UCSD-AML1 (cell line): ENCODE measurements at regions not wholly inside any gene's neighbourhood (a gene's known extent, or its start where the extent isn't known, plus 50 kb on each side); places are given as distances from the start of the nearest gene placed in this dataset.

Source experiments
- DNase-seq: peaks from one replicate; lab custom pipeline; 2025; ENCODE audit not compliant: unreplicated experiment; lab: John Stamatoyannopoulos, UW

DNA sequence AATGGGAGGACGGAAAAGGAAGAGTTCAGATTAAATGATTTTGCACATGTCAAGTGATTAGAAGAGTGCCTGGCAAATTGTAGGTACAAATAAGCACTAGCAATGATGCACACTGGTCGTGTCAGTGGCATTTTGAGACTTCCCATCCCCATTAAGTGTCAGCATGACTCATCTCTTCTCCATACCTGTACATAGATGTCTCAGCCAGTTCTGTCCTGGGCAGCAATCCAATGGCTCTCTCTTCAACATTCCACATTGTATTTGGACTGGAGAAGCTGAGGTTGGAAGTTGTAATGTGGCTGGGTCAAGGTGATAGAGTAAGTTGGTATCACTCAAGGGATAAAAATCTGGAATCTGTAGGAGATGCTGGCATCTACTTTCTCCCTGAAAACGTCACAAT lies 742.7 kb downstream of the VRK1 start:
- no peak for DNase-seq

DNA sequence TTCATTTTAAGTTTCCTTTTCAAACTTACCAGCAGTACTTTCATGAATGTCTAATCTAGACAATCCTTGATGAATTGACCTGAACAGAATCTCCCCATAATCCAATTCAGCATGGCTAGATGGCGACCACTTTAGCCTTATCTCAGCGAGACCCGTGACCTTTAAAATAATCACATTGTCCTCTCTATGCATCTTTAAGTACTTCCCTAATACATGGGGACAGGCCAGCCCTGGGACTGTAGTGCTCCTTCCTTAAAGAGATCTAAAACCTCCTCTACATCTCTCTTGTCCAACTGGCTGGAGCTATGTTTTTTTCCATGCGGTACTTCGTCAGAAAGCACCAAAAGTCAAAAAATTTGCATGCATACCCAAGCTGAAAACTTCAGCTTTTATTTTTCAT lies 746.0 kb downstream of the VRK1 start:
- no peak for DNase-seq

DNA sequence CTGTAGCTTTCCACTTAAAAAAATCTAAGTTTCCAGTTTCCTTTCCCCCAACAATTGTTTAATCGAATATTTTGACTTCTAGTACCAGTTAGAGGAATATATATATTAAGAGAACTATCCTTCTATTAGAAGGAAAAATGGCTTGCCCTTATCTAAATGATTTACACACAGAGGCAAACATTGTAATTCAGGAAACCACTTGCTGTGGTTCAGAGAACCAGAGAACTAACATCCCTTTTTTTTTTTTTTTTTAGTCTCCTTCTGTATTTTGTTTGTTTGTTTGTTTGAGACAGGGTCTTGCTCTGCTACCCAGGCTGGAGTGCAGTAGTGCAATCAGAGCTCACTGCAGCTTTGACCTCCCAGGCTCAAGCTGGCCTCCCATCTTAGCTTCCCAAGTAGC lies 746.6 kb downstream of the VRK1 start:
- DNase-seq: no peak

DNA sequence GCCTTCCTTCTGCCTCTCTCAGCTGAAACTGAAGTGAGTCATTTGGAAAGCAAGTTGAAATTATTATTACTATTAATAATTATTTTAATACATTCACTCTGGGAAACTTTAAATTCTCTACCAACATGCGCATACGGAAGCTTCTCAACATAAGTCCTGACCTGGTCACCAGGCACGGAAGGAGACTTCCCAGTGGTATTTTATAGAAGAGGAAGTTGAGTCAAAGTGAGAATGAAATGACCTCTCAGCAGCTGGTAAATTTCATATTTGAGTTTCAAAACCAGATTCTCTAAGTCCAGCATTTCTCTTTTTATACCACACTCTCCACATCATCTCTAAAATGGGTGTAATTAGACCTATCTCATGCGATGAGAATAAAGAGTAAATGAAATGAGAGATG lies 747.4 kb downstream of the VRK1 start:
- DNase-seq: no peak

DNA sequence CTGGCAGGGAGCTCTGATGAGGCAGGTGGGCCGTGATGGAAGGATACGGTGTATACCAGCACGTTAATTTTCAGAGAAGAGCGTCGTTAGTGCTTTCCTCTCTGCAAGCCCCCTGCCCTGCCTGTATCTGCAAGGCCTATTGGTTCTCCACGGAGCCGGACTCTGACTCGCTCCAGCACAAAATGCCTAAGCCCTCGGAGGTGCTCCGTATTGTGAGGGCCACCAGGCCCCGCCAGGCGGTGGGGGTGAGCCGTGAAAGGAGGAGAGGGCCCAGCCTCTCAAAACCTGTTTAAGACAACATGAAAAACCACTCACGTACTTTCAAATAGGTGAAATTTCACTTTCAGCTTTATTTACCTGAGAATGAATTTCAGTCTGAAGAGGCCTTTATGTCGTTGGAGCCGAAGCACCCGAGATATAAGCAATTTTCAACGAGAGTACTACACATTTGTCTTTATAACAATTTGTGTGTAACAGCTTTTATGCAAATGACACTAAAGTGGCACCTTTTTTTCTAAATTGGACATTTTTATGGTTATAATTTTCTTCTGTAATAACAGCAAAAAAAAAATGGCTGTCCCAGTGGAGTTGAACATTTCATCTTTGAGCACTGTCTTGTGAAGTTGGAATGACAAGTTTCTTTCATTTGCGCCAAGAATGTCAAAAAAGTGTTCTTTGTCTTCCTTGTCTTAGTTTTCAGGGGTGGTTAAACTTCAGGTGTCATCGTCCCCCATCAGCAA lies 749.5 kb downstream of the VRK1 start:
- DNase-seq: no peak

DNA sequence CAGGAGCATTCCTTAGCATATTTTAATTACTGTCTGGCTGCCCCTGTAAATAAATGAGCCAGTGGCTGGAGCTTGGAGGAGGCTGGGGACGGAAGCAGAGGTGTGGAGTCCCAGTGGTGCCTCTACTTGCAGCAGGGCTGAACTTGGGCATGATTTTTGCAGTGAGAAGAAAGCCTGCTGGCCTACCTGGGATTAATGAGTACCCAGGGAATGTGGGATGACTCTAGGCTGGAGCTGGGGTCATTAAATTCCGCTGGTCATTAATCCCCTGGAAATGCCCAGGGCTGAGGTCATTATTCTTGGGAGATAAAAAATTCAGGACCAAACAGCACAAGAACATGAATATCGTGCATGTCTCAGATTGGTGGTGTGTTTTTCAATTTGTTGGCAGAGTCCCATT lies 753.3 kb downstream of the VRK1 start:
- DNase-seq: no peak

DNA sequence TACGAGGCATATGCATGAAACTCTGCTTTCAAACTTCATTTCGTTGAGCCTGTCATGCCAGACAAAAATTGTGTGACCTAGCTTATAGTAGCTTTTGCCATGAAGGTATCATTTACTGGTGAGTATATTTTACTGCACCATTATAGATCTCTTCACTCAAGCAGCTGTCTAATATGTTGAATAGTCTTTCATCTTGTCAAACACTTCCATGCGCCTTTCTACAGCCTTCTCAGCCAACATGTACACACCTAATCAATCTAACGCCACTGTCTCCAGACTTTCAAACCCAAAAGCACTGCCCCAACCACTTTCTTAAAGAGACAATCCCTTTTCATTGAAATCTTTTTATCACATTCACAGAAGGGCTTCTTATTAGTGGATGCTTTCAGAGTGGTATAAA lies 757.4 kb downstream of the VRK1 start:
- no peak for DNase-seq

DNA sequence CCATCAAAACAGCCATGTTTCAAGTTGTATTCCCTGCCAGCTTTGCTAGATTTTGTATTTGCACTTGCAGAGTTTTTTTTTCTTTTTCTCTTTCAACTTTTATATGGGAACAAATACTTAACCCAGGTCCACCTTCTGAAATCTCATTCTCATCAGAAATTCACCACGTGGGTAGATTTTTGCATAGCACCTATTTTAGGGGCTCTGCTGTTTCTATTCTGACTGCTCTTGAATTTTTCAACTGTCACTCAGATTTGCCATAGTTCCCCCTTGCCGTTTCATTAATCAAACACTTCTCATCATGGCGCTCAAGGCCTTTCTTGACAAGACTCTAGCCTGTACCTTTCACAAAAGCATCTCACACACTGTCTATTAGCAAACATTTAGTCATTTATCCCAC lies 767.2 kb downstream of the VRK1 start:
- DNase-seq: no peak

DNA sequence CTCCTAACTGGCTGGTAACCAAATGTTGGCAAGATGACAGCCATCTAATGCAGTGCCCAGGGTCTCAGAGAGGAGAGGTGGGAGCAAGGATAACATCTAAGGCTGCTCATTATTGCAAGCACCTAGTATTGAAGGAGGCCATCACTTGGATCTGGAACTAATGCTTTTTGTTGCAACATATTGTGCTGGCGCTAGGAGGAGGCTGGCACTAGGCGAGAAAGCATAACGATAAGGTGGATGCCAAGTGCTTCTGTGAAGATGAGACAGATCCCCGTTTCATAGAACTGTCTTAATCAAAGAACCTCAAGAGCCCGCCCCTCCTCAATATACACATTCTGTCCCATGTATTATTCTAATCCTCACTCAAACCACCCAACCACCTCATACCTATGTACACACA lies 774.0 kb downstream of the VRK1 start:
- DNase-seq: no peak

DNA sequence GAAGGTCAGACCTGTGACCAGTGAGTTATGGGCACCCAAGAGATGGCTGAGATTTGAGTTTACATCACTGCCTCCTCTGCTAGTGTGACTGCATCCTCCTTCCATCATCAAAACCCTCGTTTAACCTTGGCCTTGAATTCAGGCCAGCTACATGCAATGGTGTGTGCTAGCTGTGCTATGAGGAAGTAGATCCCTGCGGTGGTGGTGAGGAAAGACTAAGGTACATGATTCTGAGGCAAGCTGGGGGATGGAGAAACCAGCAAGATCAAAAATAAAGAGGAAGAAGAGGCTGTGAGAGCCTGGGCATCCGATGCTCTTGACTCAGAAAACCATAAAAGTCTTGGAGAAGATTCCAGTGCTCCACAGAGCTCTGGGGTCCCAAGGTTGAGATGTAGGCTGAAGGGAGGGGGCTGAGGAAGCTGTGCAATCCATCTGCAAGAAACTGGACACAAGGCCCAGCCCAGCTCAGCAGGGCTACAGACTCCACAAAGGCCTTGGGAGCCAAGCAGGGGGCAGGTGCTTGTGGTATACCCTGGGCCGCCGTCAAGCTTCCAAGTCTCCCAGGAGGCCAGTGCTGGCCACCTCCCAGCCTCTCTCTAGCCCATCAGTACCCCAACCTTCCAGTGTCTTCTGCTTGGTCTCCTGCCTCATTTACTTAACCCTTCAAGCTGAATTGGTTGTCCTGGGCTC lies 774.8 kb downstream of the VRK1 start:
- DNase-seq: no peak

DNA sequence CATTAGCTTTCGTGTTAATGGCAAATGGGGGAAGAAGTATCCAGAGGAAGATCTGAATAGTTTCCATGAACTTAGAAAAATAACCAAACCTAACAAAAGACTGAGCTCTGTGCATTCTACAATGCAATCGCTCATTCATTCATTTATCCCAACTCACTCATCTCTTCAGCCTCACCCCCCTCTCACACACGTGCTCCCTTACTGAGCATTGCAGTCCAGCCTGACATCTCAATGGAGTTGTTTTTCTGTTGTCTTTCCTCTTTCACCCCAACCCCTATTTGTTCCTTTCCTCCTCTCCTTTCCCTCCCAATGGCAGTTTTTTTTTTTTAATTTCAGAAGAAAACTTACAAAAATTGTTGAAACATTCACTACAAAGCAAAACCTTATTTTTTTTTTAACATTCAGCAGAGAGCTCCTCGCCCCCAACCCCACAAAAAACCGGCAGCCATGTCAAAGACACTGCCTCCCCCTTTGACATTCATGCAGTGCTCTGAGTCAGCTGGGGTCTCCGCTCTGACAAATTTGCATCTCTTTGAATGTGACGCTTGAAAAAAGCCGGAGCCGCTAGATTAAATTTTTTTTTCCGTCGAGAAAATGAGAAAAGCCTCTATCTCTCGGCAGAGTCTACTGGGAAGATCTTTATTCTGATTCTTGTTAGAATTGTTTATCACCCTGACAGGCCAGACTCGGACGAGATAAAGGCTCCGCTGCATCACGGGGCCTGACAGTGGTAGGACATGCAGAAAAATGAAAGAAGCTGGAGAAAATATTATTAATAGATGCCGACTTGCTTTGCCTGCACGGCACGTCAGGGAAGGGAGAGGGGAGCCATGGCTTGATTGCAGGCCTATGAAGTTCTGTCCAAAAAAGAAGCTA lies 775.6 kb downstream of the VRK1 start:
- no peak for DNase-seq

DNA sequence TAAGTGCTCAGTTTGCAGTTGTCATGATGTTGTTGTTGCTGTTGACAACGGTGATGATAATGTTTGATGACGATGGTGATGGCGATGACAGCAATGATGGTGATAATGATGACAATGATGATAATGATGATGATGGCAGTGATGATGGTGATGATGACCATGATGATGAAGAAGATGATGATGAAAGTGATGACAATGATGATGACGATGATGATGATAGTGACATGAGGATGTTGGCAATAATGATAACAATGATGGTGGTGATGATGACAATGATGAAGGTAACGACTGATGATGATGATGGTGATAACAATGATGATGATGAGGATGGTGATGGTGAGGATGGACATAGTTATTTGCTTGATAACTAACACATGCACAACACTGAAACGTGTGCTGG lies 778.5 kb downstream of the VRK1 start:
- DNase-seq: no peak

DNA sequence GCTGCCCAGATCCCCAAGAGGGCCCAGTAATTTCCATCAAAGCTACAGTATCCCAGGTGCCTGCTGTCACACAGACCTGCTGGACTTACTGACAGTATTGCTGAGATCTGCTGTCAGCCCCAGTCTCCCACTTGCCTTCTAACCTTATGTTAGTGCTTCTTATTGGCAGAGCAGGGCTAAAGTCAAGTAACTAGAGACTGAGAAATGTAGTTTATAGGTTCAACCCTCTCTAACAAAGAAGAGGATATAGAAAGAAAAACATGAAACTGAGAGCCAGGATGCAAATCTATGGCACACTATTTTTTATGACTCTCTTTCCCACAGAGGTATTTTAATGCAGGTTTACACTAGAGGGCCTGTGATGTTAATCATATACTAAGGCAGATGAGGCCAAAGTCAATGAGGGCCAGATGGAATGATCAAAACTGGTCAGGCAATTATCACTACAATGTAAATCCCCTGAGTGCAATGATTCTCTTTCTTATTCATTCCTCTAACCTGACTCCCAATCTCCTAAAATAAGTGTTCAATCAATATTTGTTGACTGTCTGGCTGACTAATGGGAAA lies 781.9 kb downstream of the VRK1 start:
- no peak for DNase-seq

DNA sequence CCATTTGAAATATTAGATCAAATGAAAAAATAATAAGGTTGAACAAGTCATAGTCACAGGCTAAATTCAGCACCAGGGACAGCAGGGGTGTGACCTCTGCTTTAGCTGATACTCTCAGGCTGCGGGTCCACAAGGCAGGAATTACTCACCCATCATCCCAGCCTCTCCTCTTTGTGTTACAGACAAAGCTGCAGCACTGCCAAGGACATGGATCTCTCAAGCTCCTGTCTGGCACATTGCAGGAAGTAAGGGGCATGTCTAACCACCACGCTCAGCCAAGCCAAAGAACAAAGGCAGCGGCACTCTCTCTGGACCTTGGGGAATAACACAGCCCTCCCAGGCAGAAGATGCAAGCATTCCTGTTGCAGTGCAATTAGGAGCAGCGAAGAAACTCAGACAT lies 783.8 kb downstream of the VRK1 start:
- DNase-seq: no peak

DNA sequence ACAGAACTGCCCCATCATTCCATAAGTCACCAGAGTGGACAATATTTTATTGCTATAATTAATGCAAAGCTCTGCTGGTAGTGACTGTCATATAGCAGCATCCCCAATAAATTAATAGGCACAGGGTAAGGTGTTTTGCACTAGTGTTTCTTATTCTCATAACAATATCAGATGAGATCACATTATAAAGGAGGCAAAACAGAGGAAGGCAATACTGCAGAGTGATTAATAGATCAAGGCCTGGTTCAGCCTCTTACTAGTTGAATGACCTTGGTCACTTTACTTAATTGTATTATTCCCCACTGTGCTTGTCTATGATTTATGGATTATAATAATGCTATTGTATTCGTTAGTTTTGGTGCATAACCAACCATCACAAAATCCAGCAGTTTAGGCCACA lies 784.8 kb downstream of the VRK1 start:
- no peak for DNase-seq

DNA sequence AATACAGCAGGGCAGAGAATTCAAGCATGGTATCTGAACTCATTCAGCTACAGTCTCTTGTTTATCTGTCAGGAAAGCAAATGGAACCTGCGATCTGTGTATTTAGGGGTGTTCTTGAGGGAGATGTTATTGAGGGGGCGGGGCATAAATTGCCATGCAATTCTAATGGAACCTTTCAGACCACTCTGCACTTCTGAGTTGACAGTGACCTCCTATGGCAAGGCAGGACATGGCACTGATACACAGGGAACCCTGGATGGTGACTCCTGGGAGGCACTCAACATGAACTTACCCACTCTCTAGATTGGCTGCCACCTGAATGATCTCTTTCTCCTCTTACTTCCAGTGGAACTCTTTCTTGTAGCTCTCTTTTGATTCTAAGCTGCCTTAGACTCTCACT lies 787.3 kb downstream of the VRK1 start:
- DNase-seq: no peak

DNA sequence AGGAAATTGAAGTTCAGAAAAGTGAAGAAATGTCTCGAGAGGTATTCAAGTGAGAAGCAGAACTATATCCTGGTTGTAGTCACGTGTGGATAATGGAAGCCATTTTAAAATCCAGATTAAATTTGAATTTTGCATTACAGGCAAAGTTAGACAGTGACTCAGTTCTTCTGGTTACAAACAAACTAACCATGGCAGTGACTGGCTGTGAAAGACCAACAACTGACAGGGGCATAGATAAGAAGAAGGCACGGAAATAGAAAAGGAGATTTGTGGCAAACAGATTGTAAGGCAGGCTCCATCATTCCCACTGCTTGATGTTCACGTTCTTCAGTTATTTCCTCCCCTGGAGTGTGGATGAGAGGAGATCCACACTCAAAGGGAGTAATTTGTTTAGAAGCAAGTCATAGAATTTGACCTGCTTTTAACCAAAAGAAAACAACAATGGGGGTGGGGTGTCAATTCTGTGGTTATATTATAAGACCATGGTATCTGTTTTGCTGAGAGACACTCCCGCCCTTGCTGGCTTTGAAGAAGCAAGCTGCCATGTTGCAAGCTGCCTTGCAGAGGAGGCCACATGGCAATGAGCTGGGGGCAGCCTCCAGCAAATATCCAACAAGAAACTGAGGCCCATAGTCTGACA lies 795.3 kb downstream of the VRK1 start:
- no peak for DNase-seq

DNA sequence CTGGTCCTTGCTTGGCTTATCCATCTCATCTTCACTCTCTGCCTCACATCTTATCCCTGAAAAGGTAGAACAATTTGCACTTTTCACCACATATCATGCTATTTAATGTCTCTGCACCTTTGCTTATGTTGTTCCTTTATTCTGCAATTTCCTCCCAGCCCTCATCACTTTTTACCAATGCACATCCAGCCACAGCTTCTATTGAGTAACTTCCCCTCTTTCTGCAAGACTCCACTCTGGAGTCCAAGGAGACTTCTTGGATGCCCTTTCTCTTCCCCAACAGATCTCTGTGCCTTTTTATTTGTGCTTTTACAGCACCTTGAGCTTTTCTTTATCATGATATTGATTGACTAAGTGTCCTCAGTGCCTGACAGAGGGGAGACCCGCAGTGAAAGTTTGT lies 797.1 kb downstream of the VRK1 start:
- DNase-seq: no peak

DNA sequence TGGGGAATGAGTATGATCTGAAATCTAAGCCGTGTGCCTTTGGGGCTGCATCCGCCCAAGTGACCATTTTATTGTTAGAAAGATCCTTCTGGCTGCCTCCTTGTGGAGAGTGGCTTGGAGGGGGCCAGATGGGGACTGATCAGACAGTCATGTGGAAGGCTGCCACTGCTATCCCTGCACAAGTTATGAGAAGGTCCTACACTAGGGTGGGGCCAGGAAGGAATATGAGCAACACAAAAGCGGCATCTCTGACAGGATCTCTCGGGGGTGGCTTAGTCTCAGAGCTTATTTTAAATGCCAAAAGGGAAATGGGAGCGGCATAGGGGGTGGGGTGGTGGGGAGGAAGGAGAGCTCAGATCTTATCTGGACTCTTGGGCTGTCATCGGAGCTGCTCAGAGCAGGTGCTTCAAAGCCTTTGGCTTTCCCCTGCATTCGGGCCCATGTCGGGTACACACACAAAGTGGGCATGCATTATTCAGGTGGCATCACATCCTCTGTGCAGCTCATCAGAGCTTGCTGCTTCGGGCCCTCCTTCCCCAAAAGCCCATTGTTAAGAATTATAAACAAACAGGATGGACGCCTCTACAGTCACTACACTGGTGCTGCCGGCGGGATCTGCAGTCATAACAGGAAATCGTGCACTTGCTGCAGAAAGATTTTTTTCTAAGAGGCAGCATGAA lies 805.4 kb downstream of the VRK1 start:
- DNase-seq: no peak

DNA sequence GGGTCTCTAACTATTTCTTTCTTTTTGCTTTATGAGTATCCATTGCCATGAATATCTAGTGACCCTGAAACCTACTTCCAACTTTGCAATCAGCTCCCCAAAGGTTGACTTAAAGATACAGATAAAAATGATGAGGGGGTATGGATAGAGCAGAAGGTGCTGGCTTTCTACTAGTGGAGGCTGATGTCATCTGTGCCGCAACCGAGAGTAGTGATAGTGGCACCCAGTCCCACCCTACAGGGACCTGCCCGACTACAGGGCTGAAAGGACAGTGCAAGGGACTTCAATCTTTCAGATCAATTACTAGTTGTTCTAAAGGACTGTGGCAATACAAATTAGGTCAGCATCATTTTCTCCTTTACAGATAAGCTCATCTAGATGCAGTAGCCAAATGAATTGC lies 806.0 kb downstream of the VRK1 start:
- no peak for DNase-seq

DNA sequence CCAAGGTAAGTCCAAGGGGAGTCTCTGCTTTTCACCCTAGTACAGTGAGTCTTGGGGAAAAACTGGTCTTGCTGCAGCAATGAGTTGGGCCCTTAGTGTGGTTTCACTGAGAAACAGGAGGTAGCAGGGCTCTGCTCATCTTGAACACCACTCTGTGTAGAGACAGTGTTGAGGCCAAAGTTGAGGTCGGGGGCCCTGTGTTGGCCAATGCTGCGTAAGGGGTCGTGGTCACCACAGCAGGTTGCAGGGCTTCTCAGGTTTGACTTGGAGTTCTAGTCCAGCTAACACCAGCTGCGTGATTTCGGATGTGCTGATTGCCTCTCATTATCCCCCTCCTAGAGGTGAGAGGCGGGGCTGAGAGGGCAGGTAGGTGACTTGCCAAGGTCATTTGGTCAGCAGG lies 807.5 kb downstream of the VRK1 start:
- DNase-seq: no peak
